Daoy (cell line): ENCODE measurements at regions not wholly inside any gene's neighbourhood (a gene's known extent, or its start where the extent isn't known, plus 50 kb on each side); places are given as distances from the start of the nearest gene placed in this dataset.
"Not testable (repeated sequence)": the region's sequence is repeated elsewhere in the genome, so short reads cannot be mapped to it uniquely, and the experiment has no call there.

Experiments
- DNase-seq: peaks from one replicate; pipeline ENCODE4 v3.0.0-alpha.2; 2015; ENCODE audit warnings: low read depth

DNA sequence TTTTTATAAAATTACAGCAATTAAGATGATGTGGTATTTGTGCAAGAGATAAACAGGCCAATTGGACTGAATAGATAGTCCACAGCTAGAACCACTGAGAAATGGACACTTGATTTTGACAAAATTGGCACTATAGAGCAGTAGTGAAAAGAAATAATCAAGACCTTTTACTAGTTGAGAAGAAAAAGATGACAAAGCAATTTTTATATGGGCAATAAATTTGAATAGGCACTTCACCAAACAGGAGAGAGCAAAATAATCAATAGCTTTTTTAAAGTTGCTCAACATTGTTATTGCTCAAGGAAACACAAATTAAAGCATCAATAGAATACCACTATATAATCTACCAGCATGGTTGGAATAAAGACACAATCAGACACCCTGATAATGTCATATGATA is 193.5 kb upstream of the FTMT start:
- DNase-seq, result no peak

DNA sequence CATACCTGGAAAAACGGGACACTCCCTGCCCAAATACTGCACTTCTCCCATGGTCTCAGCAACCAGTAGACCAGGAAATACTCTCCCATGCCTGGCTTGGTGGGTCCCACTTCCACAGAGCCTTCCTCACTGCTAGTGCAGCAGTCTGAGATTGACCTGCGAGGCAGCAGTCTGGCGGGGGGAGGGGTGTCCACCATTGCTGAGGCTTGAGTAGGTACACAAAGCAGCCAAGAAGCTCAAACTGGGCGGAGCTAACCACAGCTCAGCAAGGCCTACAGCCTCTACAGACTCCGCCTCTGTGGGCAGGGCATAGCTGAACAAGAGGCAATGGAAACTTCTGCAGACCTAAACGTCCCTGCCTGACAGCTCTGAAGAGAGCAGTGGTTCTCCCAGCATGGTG is 191.5 kb upstream of the FTMT start:
- no peak for DNase-seq

GRCh38 chr5:121665542-121665941 is 186.1 kb upstream of the FTMT start:
- DNase-seq, result not testable (repeated sequence)

GRCh38 chr5:121667292-121667691 is 184.4 kb upstream of the FTMT start:
- no peak for DNase-seq

GRCh38 chr5:121668635-121669034 is 183.0 kb upstream of the FTMT start:
- peak; percentile 88 for DNase-seq

DNA sequence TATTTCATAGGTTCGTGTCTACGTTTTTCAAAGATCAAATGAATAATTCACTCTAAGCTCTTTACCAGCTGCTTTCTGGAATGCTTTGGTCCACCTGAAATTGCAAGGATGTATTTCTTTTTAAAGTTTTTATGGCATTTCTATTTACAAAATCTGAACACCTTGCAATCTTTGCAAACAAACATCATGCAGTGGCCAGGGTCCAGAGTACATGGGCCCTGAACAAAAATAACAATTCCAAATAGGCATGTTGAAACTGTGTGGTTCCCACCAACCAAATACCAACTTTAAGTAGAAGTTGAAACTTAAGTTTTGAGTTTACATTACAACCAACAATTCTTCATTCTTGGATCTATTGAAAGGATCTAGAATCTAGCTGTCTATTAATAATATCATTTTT is 180.1 kb upstream of the FTMT start:
- DNase-seq, result no peak

DNA sequence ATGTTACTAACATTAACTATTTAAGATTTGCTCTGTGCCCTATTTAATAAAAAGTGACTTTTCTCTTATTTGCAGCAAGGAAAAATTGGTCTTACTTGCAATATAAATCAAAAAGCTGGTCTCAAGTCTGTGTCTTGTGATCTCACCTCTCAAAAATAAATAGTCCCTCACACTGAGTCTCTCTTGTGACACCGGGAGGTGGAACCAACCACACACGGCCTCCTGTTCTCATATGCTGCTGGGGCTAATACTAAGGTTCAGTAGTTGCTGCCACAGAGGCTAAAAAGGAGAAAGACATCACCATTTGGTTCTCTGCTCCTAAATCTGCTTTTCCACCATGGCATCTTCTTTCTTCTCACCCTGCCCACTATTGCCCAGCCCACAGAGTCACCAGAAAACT is 175.8 kb upstream of the FTMT start:
- no peak for DNase-seq

DNA sequence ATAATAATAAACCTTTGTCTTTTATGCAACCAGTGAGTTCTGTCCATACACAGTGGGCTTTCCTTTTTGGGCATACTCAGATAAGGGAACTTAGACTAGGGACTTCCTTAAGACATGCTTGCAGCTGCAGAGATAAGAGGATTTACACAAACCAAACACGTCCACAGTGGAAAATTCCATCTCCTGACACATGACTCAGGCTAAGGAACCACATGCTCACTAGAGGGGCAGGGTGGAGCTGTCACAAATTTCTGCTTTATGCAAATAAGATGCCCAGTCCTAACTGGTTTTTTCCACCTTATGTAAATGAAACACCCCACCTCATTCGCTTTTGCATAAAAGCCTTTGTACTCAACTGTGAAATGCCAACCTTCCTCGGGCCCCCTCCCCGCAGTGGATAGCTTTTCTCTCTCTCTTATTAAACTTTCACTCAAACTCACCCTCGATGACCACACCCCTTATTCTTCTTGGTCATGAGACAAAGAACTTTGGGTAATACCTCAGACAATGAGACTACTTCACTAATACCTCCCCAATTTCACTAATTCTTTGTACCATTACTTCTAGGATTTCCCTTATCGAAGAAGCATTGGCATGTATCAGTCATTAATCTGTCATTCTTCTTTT is 170.3 kb upstream of the FTMT start:
- no peak for DNase-seq

DNA sequence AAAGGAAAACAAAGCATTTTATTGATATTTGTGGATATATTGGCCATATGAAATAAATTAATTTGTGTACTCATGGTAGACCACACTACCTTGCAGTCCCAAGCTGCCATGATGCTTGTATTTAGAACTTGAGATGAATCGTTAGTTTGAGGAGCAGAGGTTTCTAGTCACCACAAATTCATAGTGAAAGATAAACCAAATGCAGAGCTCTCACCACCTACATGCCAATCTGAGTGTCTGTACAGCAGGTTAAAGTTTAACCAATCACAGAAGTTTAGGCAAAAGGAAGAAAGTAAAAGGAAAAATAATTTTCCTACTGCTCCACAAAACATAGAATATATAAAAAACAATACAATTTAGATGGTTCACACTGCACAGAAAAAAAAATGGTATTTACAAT is 163.6 kb upstream of the FTMT start:
- no peak for DNase-seq

GRCh38 chr5:121688781-121689180 is 162.9 kb upstream of the FTMT start:
- no peak for DNase-seq

DNA sequence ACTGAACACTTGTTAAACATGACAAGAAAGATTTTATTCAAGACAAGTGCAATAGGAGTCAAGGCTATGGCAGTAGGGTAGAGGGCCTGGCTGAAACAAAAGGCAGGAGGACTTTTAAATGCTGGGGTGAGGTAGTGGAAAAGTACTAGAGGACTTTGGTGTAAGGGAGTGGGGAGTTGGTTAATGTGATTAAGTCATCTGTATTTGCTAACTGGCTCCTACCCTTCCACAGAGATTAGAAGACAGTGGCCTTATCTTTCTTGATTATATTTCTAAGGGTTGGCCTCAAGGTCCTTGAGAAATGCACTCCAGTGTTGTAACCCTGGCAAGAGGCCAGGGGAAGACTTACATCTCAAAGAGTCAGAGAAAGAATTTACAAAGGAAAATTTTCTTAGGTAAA is 160.2 kb upstream of the FTMT start:
- DNase-seq, result no peak

GRCh38 chr5:121692158-121692557 is 159.5 kb upstream of the FTMT start:
- no peak for DNase-seq

GRCh38 chr5:121693864-121694263 is 157.8 kb upstream of the FTMT start:
- DNase-seq, result peak; percentile 68

DNA sequence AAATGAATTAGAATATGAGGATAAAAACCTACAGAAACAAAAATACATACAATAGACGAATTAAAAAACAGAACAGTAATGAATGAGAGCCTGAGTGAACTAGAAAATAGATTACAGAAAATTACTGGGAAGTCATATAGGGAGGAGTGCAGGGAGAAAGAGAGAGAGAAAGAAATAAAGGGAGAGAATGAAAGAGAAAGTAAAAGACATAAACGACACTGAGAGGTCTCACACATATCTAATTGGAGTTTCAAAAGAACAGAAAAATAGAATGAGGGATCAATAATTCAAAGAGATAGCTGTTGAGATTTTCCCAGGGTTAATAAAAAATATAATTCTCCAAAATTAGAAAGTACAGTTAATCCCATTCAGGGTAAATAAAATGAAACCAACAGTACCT is 156.4 kb upstream of the FTMT start:
- DNase-seq, result no peak

GRCh38 chr5:121698690-121699089 is 153.0 kb upstream of the FTMT start:
- DNase-seq, result no peak

GRCh38 chr5:121701731-121702130 is 150.0 kb upstream of the FTMT start:
- no peak for DNase-seq

- no peak for DNase-seq
Measured at GRCh38 chr5:121702682-121703081, 149.0 kb upstream of the FTMT start.

DNA sequence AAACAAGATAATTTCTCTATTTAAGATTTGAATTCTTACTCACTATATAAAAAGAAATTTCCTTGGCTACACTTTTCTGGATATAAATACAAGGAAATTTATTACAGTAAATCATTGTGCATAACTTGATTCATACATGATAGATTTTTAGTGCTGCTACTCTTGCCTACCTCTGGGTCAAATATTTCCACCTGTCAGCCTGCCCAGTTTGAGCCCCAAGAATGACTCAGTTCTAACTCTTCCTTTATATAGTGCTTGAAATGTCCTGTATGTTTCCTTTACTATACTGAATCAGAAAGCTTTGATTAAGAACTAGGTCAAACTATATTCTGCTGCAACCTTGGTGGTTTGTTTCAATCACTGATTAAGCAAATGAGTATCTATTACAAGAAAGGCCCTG is 147.4 kb upstream of the FTMT start:
- DNase-seq, result no peak

- DNase-seq, result no peak
Measured at GRCh38 chr5:121706686-121707085, 145.0 kb upstream of the FTMT start.

GRCh38 chr5:121707178-121707577 is 144.5 kb upstream of the FTMT start:
- no peak for DNase-seq

GRCh38 chr5:121711416-121711815 is 140.3 kb upstream of the FTMT start:
- DNase-seq, result no peak

DNA sequence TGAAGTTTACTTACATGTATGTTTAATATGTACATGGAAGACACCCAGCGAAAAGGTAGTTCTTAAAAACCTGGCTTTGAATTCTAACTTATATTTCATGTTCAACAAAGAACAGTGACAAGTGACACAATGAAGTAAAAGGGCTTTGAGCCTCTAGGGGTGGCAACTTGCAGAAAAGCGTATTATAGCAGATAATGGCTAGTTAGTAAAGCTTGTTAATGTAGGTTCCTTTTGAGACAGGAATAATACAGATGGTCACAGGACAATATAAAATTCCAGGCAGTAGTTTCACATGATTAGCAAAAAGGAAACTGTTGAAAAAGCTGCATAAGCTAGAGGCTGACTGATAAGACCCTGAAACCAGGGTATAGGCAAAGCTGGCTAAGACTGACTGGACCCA is 132.4 kb upstream of the FTMT start:
- DNase-seq, result no peak

- DNase-seq, result no peak
Measured at GRCh38 chr5:121725450-121725849, 126.2 kb upstream of the FTMT start.

DNA sequence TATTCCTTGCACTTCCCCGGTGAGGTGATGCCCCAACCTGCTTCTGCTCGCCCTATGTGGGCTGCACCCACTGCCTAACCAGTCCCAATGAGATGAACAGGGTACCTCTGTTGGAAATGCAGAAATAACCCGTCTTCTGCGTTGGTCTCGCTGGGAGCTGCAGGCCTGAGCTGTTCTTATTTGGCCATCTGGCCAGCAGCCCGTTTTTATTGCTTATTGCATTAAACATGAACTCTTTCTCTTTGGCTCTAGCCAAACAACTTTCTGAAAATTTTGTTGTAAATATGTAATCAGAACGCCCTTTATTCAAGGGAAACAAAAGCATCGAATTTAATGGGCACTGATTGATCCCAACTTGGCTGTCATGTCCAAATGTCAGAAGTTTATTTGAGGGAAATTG is 124.7 kb upstream of the FTMT start:
- no peak for DNase-seq

GRCh38 chr5:121731377-121731776 is 120.3 kb upstream of the FTMT start:
- DNase-seq, result no peak
